Neural progenitor cell (in vitro differentiated cells): ENCODE measurements at regions not wholly inside any gene's neighbourhood (a gene's known extent, or its start where the extent isn't known, plus 50 kb on each side); places are given as distances from the start of the nearest gene placed in this dataset.

Source experiments
- DNase-seq: peaks from one replicate; pipeline ENCODE4 v3.0.0-alpha.2; 2016; ENCODE audit warnings: low spot score
- H2AFZ ChIP-seq: fragments of 200-600 bp; sonication (generic); replicated peaks from 2 replicates; pipeline ENCODE4 v1.6.1; 2016; ENCODE audit warnings: antibody characterized with exemption
- H3F3A ChIP-seq: fragments of 200-600 bp; sonication (generic); 2 replicates; pipeline ENCODE4 v1.6.1; 2016; ENCODE audit warnings: antibody characterized with exemption, low read depth
- H3K27ac ChIP-seq: fragments of 200-600 bp; sonication (generic); 2 replicates; pipeline ENCODE4 v1.5.1; 2016; ENCODE audit warnings: mild to moderate bottlenecking
- H3K27me3 ChIP-seq: fragments of 200-600 bp; sonication (generic); 2 replicates; pipeline ENCODE4 v1.6.1; 2016; ENCODE audit warnings: mild to moderate bottlenecking, moderate library complexity
- H3K36me3 ChIP-seq: fragments of 200-600 bp; sonication (generic); 2 replicates; pipeline ENCODE4 v1.5.1; 2016
- H3K4me1 ChIP-seq: fragments of 200-600 bp; sonication (generic); 2 replicates; pipeline ENCODE4 v1.6.1; 2016; ENCODE audit warnings: mixed run types
- H3K4me2 ChIP-seq: fragments of 200-600 bp; sonication (generic); 2 replicates; pipeline ENCODE4 v1.6.1; 2016
- H3K4me3 ChIP-seq: fragments of 200-600 bp; sonication (generic); 2 replicates; pipeline ENCODE4 v1.5.1; 2016
- H3K79me2 ChIP-seq: fragments of 200-600 bp; sonication (generic); 2 replicates; pipeline ENCODE4 v1.6.1; 2016; ENCODE audit warnings: low read depth
- H3K9ac ChIP-seq: fragments of 200-600 bp; sonication (generic); 2 replicates; pipeline ENCODE4 v1.6.1; 2016
- H3K9me3 ChIP-seq: fragments of 200-600 bp; sonication (generic); 2 replicates; pipeline ENCODE4 v1.5.1; 2016; ENCODE audit warnings: low read depth
- H4K20me1 ChIP-seq: fragments of 200-600 bp; sonication (generic); 2 replicates; pipeline ENCODE4 v1.6.1; 2016; ENCODE audit warnings: low read depth
- H3K27ac Mint-ChIP-seq: 3 replicates; pipeline ENCODE4 v1.8.0; 2021; ENCODE audit warnings: mixed read lengths
- H3K27me3 Mint-ChIP-seq: 2 replicates; pipeline ENCODE4 v1.8.0; 2022; ENCODE audit warnings: low read depth, mild to moderate bottlenecking, inconsistent platforms, moderate library complexity, mixed read lengths; ENCODE audit not compliant: insufficient read depth
- H3K36me3 Mint-ChIP-seq: 3 replicates; pipeline ENCODE4 v1.8.0; 2021; ENCODE audit warnings: mixed read lengths
- H3K4me1 Mint-ChIP-seq: 3 replicates; pipeline ENCODE4 v1.8.0; 2021; ENCODE audit warnings: mixed read lengths
- H3K4me3 Mint-ChIP-seq: 3 replicates; pipeline ENCODE4 v1.8.0; 2021; ENCODE audit warnings: mild to moderate bottlenecking, moderate library complexity, mixed read lengths
- H3K9me3 Mint-ChIP-seq: 3 replicates; pipeline ENCODE4 v1.8.0; 2020; ENCODE audit warnings: mixed read lengths
- EZH2 ChIP-seq: fragments of 200-600 bp; sonication (generic); IDR thresholded peaks from 2 replicates; pipeline ENCODE4 v1.6.1; 2017; ENCODE audit warnings: antibody characterized with exemption, mild to moderate bottlenecking, moderate library complexity
- EZH2phosphoT487 ChIP-seq: fragments of 200-600 bp; sonication (generic); IDR thresholded peaks from 2 replicates; pipeline ENCODE4 v1.6.1; 2017; ENCODE audit warnings: antibody characterized with exemption
- TF ChIP-seq, protein P1 (sequence below): fragments of 200-600 bp; sonication (generic); IDR thresholded peaks from 2 replicates; pipeline ENCODE4 v1.5.1; 2017; ENCODE audit warnings: antibody characterized with exemption, mild to moderate bottlenecking

GRCh38 chr13:74039154-74039553 is 95.0 kb downstream of the KLF12 start:
- Histone ChIP-seq H3K27ac (no peak overlapping the region), H4K20me1 (no peaks in the 10 kb centered on the region), H3K9me3 (no peaks in the 10 kb centered on the region), H3K4me1 (peaks cover 6% of the 10 kb centered on the region), H3K27me3 (no peaks in the 10 kb centered on the region), H3K4me3 (no peak overlapping the region), H3K36me3 (no peaks in the 10 kb centered on the region), H3K4me2 (no peak overlapping the region), H3K9ac (no peak overlapping the region), H2AFZ (no peak overlapping the region), H3F3A (no peaks in the 10 kb centered on the region), H3K79me2 (peaks cover 24% of the 10 kb centered on the region)
- Mint-ChIP-seq H3K9me3 (no peaks in the 10 kb centered on the region), H3K4me3 (no peak overlapping the region), H3K36me3 (peaks cover 11% of the 10 kb centered on the region), H3K27me3 (peaks cover 3% of the 10 kb centered on the region), H3K4me1 (peaks cover 28% of the 10 kb centered on the region), H3K27ac (no peak overlapping the region)
- TF ChIP-seq EZH2 (no peak), EZH2phosphoT487 (no peak)
- TF ChIP-seq, protein P1, sequence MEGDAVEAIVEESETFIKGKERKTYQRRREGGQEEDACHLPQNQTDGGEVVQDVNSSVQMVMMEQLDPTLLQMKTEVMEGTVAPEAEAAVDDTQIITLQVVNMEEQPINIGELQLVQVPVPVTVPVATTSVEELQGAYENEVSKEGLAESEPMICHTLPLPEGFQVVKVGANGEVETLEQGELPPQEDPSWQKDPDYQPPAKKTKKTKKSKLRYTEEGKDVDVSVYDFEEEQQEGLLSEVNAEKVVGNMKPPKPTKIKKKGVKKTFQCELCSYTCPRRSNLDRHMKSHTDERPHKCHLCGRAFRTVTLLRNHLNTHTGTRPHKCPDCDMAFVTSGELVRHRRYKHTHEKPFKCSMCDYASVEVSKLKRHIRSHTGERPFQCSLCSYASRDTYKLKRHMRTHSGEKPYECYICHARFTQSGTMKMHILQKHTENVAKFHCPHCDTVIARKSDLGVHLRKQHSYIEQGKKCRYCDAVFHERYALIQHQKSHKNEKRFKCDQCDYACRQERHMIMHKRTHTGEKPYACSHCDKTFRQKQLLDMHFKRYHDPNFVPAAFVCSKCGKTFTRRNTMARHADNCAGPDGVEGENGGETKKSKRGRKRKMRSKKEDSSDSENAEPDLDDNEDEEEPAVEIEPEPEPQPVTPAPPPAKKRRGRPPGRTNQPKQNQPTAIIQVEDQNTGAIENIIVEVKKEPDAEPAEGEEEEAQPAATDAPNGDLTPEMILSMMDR: no peak
- no peak for DNase-seq

GRCh38 chr13:74037762-74038161 is 96.4 kb downstream of the KLF12 start:
- H3K4me1 Mint-ChIP-seq: peaks cover 28% of the 10 kb centered on the region
- H3K9me3 Mint-ChIP-seq: no peaks in the 10 kb centered on the region
- H2AFZ ChIP-seq: no peak overlapping the region
- TF ChIP-seq, protein P1: no peak
- no peak for TF ChIP-seq EZH2phosphoT487
- TF ChIP-seq EZH2: no peak
- peaks cover 6% of the 10 kb centered on the region for H3K4me1 ChIP-seq
- peaks cover 3% of the 10 kb centered on the region for H3K27me3 Mint-ChIP-seq
- H3F3A ChIP-seq: no peaks in the 10 kb centered on the region
- H3K27ac Mint-ChIP-seq: no peak overlapping the region
- no peaks in the 10 kb centered on the region for H3K9me3 ChIP-seq
- peaks cover 4% of the 10 kb centered on the region for H3K36me3 Mint-ChIP-seq
- H3K9ac ChIP-seq: no peak overlapping the region
- no peak overlapping the region for H3K4me3 ChIP-seq
- no peaks in the 10 kb centered on the region for H4K20me1 ChIP-seq
- no peak overlapping the region for H3K4me3 Mint-ChIP-seq
- H3K79me2 ChIP-seq: peaks cover 24% of the 10 kb centered on the region
- H3K4me2 ChIP-seq: no peak overlapping the region
- H3K27ac ChIP-seq: no peak overlapping the region
- H3K36me3 ChIP-seq: no peaks in the 10 kb centered on the region
- no peaks in the 10 kb centered on the region for H3K27me3 ChIP-seq
- DNase-seq: no peak

GRCh38 chr13:74036373-74036772 is 97.8 kb downstream of the KLF12 start:
- Histone ChIP-seq H3K4me1 (peaks cover 6% of the 10 kb centered on the region), H3K79me2 (peaks cover 24% of the 10 kb centered on the region), H3K27me3 (no peaks in the 10 kb centered on the region), H3K9ac (no peak overlapping the region), H4K20me1 (no peaks in the 10 kb centered on the region), H3K4me3 (no peak overlapping the region), H3K36me3 (no peaks in the 10 kb centered on the region), H3K4me2 (no peak overlapping the region), H2AFZ (no peak overlapping the region), H3F3A (no peaks in the 10 kb centered on the region), H3K27ac (no peak overlapping the region), H3K9me3 (no peaks in the 10 kb centered on the region)
- Mint-ChIP-seq H3K27ac (no peak overlapping the region), H3K36me3 (peaks cover 4% of the 10 kb centered on the region), H3K4me3 (no peak overlapping the region), H3K9me3 (no peaks in the 10 kb centered on the region), H3K4me1 (peaks cover 25% of the 10 kb centered on the region), H3K27me3 (peaks cover 3% of the 10 kb centered on the region)
- TF ChIP-seq, protein P1: no peak
- TF ChIP-seq EZH2phosphoT487 (no peak), EZH2 (no peak)
- no peak for DNase-seq
